Superior temporal gyrus (tissue), 1 donor: ENCODE measurements at regions not wholly inside any gene's neighbourhood (a gene's known extent, or its start where the extent isn't known, plus 50 kb on each side); places are given as distances from the start of the nearest gene placed in this dataset.
"Not testable (repeated sequence)": the region's sequence is repeated elsewhere in the genome, so short reads cannot be mapped to it uniquely, and the experiment has no call there.

ENCODE experiments used
- DNase-seq: peaks from one replicate; pipeline ENCODE4 v3.0.0-alpha.2; 2016; ENCODE audit errors: extremely low spot score

DNA sequence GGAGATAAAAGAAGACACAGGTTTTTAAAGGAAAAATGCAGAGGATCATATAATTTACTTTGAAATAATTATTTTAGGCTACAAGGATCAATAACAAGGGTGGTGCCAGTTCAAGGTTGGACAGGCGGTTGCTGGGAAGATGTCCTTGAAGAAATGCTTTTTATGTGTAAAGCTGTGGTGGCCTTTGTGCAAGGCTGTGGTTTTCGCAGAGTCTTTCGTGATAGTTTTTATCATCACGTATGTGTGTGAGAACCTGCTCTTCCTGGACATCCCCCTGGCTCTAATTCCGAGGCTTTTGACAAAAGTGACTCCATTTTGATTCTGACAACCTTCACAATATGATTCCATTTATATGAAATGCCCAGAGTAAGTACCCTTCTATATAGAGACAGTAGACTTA is 85.8 kb upstream of the COG2 start:
- DNase-seq, result no peak

- DNase-seq, result no peak
Observed at GRCh38 chr1:230555814-230556213, 86.5 kb upstream of the COG2 start.

GRCh38 chr1:230552880-230553279 is 89.4 kb upstream of the COG2 start:
- DNase-seq, result no peak

- not testable (repeated sequence) for DNase-seq
Observed at GRCh38 chr1:230550945-230551344, 91.3 kb upstream of the COG2 start.

DNA sequence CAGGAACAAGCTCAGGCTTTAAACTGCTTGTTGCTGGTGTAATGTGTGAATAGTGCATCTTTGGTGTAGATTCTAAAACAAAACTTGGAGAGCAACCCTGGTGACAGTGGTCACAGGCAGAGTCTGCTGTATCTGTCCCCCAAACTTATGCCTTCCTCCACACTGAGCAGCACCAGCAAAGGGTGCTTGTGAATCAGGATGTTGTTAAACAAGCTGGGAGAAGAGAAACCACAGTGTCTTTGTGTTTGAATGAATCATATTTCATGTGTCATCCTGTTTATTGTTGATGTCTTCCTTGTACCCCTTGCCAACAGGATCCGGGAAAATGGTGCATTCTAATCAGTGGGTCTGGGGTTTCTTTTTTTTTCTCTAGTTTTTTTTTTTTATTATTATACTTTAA is 91.9 kb upstream of the COG2 start:
- no peak for DNase-seq

- DNase-seq, result no peak
Observed at GRCh38 chr1:230549625-230550024, 92.7 kb upstream of the COG2 start.

GRCh38 chr1:230548997-230549396 is 93.3 kb upstream of the COG2 start:
- DNase-seq, result peak; percentile 74

DNA sequence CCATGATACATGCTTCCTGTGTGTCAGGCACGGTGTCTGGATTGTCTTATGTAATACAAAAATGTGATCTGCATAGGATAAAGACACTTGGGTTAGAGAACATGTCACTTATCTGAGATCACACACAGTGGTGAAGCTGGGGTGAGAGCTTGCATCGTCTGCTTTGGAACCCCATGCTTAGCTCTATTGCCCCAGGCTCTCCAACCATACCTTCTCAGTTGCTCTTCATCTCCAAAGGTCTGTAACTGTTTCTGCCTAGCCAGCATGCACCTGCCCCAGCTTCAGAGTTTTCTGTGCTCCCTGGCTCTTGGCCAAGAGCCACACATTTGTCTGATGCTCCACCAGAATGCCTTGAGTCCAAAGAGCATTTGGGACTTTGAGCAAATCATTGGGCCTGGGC is 93.9 kb upstream of the COG2 start:
- no peak for DNase-seq

DNA sequence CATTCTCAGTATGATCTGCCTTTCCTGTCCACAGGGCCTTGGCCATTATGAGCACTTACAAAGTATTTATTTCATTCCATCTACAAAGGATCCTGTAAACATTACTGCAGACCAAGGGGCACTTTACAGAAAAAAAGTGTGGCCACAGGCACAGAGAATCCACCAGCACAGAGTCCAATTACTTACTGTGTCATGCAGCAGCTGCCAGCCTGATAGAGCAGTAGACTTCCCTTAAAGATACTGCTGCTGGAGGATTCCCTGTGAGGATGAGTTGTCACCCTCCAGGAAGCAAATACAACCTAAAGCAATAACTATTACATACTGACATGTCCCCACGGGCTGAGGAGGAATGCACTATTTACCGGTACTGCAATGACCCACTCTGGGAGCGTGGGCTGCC is 97.1 kb upstream of the COG2 start:
- no peak for DNase-seq

DNA sequence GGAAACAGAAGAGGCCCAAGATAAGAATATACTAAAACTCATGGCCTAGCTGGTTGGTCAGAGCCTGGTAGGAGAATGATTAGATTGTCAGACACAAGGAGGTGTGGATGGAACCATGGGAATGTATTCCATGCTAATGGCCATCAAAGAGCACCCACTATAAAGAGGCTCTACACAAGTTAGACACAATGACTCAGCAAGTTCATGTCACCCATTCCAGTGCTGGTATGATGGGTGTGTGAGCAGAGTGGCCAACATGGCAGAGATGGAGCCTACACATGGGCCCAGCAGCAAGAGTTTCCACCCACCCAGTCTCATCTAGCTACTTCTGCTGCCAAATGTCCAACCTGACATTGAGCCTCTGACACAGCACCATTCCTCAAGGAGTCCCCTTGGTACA is 97.5 kb upstream of the COG2 start:
- no peak for DNase-seq

GRCh38 chr1:230543085-230543484 is 99.2 kb upstream of the COG2 start:
- DNase-seq, result no peak

DNA sequence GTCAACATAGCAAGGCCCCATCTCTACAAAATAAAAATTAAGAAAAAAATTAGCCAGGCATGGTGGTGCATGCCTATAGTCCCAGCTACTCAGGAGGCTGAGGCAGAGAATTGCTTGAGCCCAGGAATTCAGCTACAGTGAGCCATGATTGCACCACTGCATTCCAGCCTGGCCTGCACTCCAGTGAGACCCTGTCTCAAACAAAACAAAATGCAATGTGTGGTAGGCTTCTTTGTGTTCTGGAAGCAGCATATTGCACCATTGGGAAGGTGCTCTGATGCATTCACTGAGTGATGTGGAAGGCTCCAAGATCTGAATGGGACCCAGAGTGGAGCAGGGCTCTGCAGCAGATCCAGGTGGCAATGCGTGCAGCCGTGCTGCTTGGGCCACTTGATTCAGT is 99.6 kb upstream of the COG2 start:
- DNase-seq, result no peak

- DNase-seq, result no peak
Observed at GRCh38 chr1:230542054-230542453, 100.2 kb upstream of the COG2 start.

GRCh38 chr1:230541306-230541705 is 101.0 kb upstream of the COG2 start:
- DNase-seq, result no peak

- no peak for DNase-seq
Observed at GRCh38 chr1:230540421-230541155, 101.7 kb upstream of the COG2 start.

- DNase-seq, result no peak
Observed at GRCh38 chr1:230537456-230537855, 104.8 kb upstream of the COG2 start.

DNA sequence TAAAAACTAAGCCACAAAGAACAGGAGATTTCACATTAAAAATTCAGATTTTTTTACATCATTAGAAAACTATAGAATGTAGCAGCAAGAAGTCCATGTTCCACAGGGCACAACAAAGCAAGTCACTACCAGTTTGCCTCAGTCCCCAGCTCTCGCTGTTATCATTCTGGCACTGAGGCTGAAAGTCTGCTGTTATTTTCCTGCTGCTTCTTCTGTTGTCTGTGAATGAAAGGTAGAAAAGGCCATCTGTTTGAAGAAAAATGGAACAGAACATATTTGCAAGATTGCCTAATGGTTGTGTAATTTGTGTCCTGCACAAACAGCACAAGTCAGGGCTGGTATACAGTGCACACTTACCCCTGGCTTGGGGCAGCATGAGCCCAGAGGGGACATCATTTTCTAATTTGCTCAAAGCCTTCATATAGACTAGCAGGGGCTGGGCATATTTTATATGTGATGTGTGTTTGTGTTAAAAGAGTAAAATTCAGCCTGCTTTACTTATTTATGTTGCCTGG is 105.6 kb upstream of the COG2 start:
- DNase-seq, result no peak

DNA sequence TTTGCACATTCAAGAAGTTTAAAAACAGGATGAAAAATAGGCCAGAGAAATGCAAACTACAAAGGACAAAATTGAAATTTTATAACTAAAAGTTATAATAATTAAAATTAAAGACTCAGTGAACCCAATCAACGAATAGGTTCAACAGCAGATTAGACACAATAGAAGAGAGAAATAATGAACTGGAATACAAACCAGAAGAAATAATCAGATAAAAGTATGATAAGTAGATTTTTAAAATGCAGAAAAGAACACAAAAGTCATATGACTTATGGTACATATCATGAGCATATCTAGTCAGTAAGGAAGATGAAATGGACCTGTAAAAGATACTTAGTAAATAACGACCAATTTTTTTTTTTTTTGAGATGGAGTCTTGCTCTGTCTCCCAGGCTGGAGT is 108.1 kb upstream of the COG2 start:
- DNase-seq, result no peak

DNA sequence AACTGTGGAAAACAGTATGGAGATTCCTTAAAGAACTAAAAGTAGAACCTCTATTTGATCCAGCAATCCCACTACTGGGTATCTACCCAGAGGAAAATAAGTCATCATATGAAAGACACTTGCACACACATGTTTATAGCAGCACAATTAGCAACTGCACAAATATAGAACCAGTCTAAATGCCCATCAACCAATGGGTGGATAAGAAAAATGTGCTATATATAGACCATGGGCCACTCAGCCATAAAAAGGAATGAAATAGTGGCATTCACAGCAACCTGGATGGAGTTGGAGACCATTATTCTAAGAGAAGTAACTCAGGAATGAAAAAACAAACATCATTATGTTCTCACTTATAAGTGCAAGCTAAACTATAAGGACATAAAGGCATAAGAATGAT is 105.0 kb upstream of the PGBD5 start:
- DNase-seq, result no peak

DNA sequence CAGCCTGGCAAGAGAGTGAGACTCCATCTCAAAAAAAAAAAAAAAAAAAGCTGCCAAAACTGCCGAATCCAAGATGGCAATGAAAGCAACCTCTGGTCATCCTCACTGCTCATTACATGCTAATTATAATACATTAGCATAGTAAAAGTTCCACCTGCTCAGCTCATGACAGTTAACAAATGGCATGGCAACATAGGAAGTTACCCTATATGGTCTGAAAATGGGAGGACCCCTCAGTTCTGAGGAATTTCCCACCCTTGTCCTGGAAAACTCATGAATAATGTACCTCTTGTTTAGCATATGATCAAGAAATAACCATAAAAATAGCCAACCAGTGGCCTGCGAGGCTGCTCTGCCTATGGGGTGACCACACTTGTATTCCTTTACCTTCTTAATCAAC is 93.1 kb upstream of the PGBD5 start:
- DNase-seq, result no peak

DNA sequence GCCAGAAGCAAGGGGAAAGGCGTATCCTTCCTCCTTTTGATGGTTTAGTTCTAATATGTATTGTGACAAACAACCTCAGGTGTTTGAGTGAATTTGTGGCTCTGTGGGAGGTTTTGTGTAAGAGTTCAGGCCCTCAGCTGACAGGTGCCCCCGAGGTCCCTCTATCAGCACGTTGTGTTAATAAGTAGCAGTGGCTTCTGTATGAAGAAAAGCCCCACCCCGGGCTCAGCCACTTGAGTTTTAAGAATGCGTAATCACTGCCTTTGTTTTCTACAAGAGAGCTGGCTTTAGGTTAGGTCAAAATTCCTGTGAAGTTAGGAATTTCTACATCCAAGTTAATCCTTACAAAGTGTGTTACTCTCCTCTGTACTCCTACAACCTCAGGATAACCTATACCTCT is 92.4 kb upstream of the PGBD5 start:
- DNase-seq, result no peak

GRCh38 chr1:230517786-230518185 is 91.7 kb upstream of the PGBD5 start:
- no peak for DNase-seq

GRCh38 chr1:230517326-230517725 is 91.2 kb upstream of the PGBD5 start:
- DNase-seq, result no peak

DNA sequence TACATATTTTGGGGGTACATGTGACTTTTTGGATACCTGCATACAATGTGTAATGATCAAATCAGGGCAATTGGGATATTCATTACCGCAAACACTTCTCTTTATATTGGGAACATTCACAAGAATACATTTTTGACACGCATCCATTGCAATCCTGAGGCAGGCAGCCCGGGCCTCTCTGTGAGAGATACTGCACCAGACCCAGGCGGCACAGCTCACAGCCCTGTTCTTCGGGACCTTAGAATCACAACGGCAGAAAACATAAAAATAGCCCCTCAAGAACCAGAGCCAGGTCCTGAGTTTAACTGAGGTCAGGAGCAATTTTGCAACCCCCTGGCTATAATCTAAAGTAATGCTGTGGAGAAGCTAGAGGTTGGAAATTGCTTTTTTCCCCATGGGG is 90.8 kb upstream of the PGBD5 start:
- no peak for DNase-seq
